Fibroblast of mammary gland (primary cell): ENCODE measurements at regions not wholly inside any gene's neighbourhood (a gene's known extent, or its start where the extent isn't known, plus 50 kb on each side); places are given as distances from the start of the nearest gene placed in this dataset.
"Not testable (repeated sequence)": the region's sequence is repeated elsewhere in the genome, so short reads cannot be mapped to it uniquely, and the experiment has no call there.

Experiments
- DNase-seq: peaks from one replicate; pipeline ENCODE4 v3.0.0-alpha.2; 2010; ENCODE audit warnings: low read depth
- H3K4me3 ChIP-seq: 2 replicates; pipeline ENCODE4 v1.5.1; 2011; ENCODE audit warnings: low read depth, mild to moderate bottlenecking, low read length, moderate library complexity; ENCODE audit not compliant: control insufficient read depth
- CTCF ChIP-seq: conservative IDR thresholded peaks from 2 replicates; pipeline ENCODE4 v1.5.1; 2011; ENCODE audit warnings: low read depth, low read length, inconsistent platforms; ENCODE audit not compliant: control insufficient read depth, insufficient read depth

- DNase-seq, result no peak
- H3K4me3 ChIP-seq, result no peak overlapping the region
- no peak for TF ChIP-seq CTCF
Observed at GRCh38 chr3:26087751-26088150, 297.9 kb downstream of the OXSM start.

- DNase-seq, result no peak
- H3K4me3 ChIP-seq, result no peak overlapping the region
- TF ChIP-seq CTCF, result no peak
Observed at GRCh38 chr3:26089249-26089648, 299.4 kb downstream of the OXSM start.

- no peak for TF ChIP-seq CTCF
- H3K4me3 ChIP-seq, result no peak overlapping the region
- DNase-seq, result no peak
Observed at GRCh38 chr3:26090589-26090988, 300.7 kb downstream of the OXSM start.

DNA sequence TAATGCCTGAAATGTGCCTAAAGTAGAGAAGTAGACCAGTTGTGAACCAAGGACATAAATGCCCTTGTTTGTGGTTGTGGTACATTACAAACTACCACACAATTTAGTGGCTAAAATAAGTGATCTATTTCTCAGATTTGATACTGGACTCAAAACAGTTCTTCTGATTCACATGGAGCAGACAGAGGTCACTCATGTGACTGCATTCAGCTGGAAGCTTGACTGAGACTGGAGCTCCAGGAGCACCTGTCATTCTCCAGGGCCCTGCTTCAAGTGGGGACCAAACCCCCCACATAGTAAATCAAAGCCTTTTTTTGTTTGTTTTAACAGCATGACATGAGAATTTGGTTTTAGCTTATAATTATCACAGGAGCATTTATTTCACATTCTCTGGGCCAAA lies 301.2 kb downstream of the OXSM start:
- H3K4me3 ChIP-seq, result no peak overlapping the region
- DNase-seq, result no peak
- TF ChIP-seq CTCF, result no peak

GRCh38 chr3:26091626-26092025 lies 301.7 kb downstream of the OXSM start:
- TF ChIP-seq CTCF, result no peak

GRCh38 chr3:26097111-26097510 lies 307.2 kb downstream of the OXSM start:
- DNase-seq, H3K4me3 ChIP-seq: not testable (repeated sequence)

More at GRCh38 chr3:26091626-26092025, 301.7 kb downstream of the OXSM start:
- DNase-seq, result no peak
- H3K4me3 ChIP-seq, result no peak overlapping the region

DNA sequence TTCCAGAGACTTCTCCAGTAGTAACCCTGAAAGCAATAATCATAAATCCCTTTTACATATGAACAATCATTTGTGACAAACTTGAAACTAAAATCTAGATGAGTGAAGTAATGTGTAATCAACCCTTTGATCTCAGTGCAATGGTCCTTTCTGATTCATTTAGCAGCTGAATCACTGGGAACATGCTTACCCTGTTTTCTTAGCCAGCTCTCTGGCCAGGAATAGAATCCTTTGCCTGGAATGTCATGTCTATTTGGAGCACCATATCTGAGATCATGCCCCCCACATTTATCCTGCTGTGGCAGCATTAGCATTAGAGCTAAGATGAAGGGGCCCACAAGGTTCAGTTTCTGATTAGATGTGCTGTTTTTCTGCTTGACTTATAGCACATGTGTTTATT lies 309.8 kb downstream of the OXSM start:
- H3K4me3 ChIP-seq, result no peak overlapping the region
- no peak for DNase-seq
- no peak for TF ChIP-seq CTCF
